ENCODE measurements at regions not wholly inside any gene's neighbourhood (a gene's known extent, or its start where the extent isn't known, plus 50 kb on each side); places are given as distances from the start of the nearest gene placed in this dataset.

GRCh38 chr7:136655414-136655813 is 213.0 kb upstream of the CHRM2 start:
- H3K4me3 ChIP-seq (ENCODE audit: low read depth, low read length): no peak overlapping the region
- ChIA-PET CTCF (interaction anchor here (1.5 kb wide), 1 partner anchor 22 kb away, joined by 3 read pairs; no protein-coding TSS in a partner anchor), POLR2A (no interaction called here)
- H3K36me3 ChIP-seq (ENCODE audit: control insufficient read depth, insufficient read depth, low read length): no peaks in the 10 kb centered on the region
- no peaks in the 10 kb centered on the region for H3K27me3 ChIP-seq (ENCODE audit: control insufficient read depth, insufficient read depth, low read length)
- no peak for TF ChIP-seq CTCF (IDR thresholded peaks at IDR 0.05; ENCODE audit: insufficient read depth, low read depth, low read length)
- DNase-seq (ENCODE audit: low read depth): no peak

GRCh38 chr7:136654406-136654805 is 214.0 kb upstream of the CHRM2 start:
- no peak for TF ChIP-seq CTCF (IDR thresholded peaks at IDR 0.05; ENCODE audit: insufficient read depth, low read depth, low read length)
- no peak for DNase-seq (ENCODE audit: low read depth)
- Histone ChIP-seq H3K36me3 (ENCODE audit: control insufficient read depth, insufficient read depth, low read length) (no peaks in the 10 kb centered on the region), H3K4me3 (ENCODE audit: low read depth, low read length) (no peak overlapping the region), H3K27me3 (ENCODE audit: control insufficient read depth, insufficient read depth, low read length) (no peaks in the 10 kb centered on the region)
- ChIA-PET POLR2A (no interaction called here), CTCF (interaction anchor here (1.5 kb wide), 1 partner anchor 23 kb away, joined by 3 read pairs; no protein-coding TSS in a partner anchor)

- peak; percentile 0 for DNase-seq (ENCODE audit: low read depth)
- Histone ChIP-seq H3K36me3 (ENCODE audit: control insufficient read depth, insufficient read depth, low read length) (no peaks in the 10 kb centered on the region), H3K4me3 (ENCODE audit: low read depth, low read length) (no peak overlapping the region), H3K27me3 (ENCODE audit: control insufficient read depth, insufficient read depth, low read length) (no peaks in the 10 kb centered on the region)
- TF ChIP-seq CTCF (IDR thresholded peaks at IDR 0.05; ENCODE audit: insufficient read depth, low read depth, low read length): no peak
- ChIA-PET CTCF (interaction anchor here (1.6 kb wide), 1 partner anchor 247 kb away, joined by 4 read pairs; no protein-coding TSS in a partner anchor), POLR2A (no interaction called here)
Measured at GRCh38 chr7:136652635-136653370, 215.6 kb upstream of the CHRM2 start.

GRCh38 chr7:136640977-136641376 is 227.5 kb upstream of the CHRM2 start:
- CTCF ChIA-PET: interaction anchor here (1.0 to 1.7 kb wide), 2 partner anchors 235 to 951 kb away, joined by 3 to 4 read pairs; no protein-coding TSS in a partner anchor
- DNase-seq (ENCODE audit: low read depth): no peak
- TF ChIP-seq CTCF (IDR thresholded peaks at IDR 0.05; ENCODE audit: insufficient read depth, low read depth, low read length): no peak
- Histone ChIP-seq H3K36me3 (ENCODE audit: control insufficient read depth, insufficient read depth, low read length) (no peaks in the 10 kb centered on the region), H3K4me3 (ENCODE audit: low read depth, low read length) (no peak overlapping the region), H3K27me3 (ENCODE audit: control insufficient read depth, insufficient read depth, low read length) (no peaks in the 10 kb centered on the region)
- POLR2A ChIA-PET: no interaction called here

GRCh38 chr7:136637813-136638212 is 230.6 kb upstream of the CHRM2 start:
- no peak for TF ChIP-seq CTCF (IDR thresholded peaks at IDR 0.05; ENCODE audit: insufficient read depth, low read depth, low read length)
- H3K4me3 ChIP-seq (ENCODE audit: low read depth, low read length): no peak overlapping the region
- no peaks in the 10 kb centered on the region for H3K27me3 ChIP-seq (ENCODE audit: control insufficient read depth, insufficient read depth, low read length)
- no peak for DNase-seq (ENCODE audit: low read depth)
- no peaks in the 10 kb centered on the region for H3K36me3 ChIP-seq (ENCODE audit: control insufficient read depth, insufficient read depth, low read length)
- POLR2A ChIA-PET: no interaction called here
- CTCF ChIA-PET: interaction anchor here (1.1 to 1.2 kb wide), 2 partner anchors 21 to 50 kb away, joined by 3 read pairs; no protein-coding TSS in a partner anchor

All from BJ (cell line).